GM23248 (cell line): ENCODE measurements at regions not wholly inside any gene's neighbourhood (a gene's known extent, or its start where the extent isn't known, plus 50 kb on each side); places are given as distances from the start of the nearest gene placed in this dataset.

Experiments
- EZH2 ChIP-seq: fragments of 200-600 bp; sonication (generic); IDR thresholded peaks from 2 replicates; pipeline ENCODE4 v1.6.1; 2018; ENCODE audit warnings: antibody characterized with exemption, mild to moderate bottlenecking; ENCODE audit not compliant: insufficient read depth, poor library complexity, severe bottlenecking
- EZH2phosphoT487 ChIP-seq: fragments of 200-600 bp; sonication (generic); IDR thresholded peaks from 2 replicates; pipeline ENCODE4 v1.6.1; 2018; ENCODE audit warnings: antibody characterized with exemption, moderate library complexity, mild to moderate bottlenecking, low read depth; ENCODE audit not compliant: insufficient read depth

DNA sequence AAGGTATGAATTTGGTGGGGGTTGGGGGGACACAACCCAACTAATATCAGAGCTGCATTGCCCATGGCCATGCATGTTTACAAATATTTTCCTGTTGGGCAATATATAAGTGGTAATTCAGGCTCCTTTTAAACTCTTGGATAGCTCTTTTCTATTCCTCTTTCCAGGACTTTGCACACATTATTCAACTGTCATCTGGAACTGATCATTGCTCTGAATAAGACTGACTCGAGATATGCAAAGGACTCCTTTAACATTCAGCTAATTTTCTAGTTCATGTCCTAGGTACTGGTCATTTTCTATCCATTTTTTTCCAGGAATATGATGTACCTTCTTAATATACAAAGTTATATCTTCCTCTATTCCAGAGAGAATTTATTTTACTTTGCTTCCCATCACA, 89.5 kb upstream of the STK32A start:
- no peak for TF ChIP-seq EZH2
- TF ChIP-seq EZH2phosphoT487: no peak
